AG10803 (cell line): ENCODE measurements at regions not wholly inside any gene's neighbourhood (a gene's known extent, or its start where the extent isn't known, plus 50 kb on each side); places are given as distances from the start of the nearest gene placed in this dataset.

Source experiments
- DNase-seq: peaks from one replicate; pipeline ENCODE4 v3.0.0; 2010; ENCODE audit warnings: low read depth
- H3K4me3 ChIP-seq: 2 replicates; pipeline ENCODE4 v1.5.1; 2011; ENCODE audit warnings: mild to moderate bottlenecking, low read length, control low read depth
- TF ChIP-seq, protein P1 (sequence below): conservative IDR thresholded peaks from 2 replicates; pipeline ENCODE4 v1.5.1; 2011; ENCODE audit warnings: mild to moderate bottlenecking, low read length, control low read depth, inconsistent platforms

DNA sequence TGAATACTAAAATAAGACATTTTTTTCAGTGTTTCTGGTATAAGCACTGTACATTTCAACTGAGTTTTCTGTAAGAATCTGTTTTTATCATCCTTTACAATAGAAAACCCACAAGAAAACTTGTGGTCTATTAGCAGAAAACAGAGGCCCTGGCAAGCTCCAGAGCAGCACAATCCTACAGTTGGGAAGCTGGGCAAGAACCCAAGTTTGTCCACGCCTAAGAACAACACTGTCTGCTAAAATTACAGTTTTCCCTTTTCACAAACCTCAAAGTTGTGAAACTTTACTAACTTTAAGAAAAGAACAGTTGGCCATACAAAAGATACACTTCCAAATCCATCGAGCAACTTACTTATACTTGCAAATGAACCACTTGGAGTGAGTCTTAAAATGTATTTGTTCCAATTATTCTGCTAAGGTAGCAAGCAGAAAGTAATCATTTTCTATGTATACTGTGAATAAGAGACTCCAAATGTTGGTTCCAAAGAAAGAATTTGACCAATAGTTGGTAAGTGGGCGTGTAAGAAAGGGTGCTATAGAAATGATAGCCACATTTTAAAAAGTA lies 982.0 kb upstream of the ARRDC3 start:
- H3K4me3 ChIP-seq, result no peak overlapping the region
- DNase-seq, result peak; percentile 78
- TF ChIP-seq, protein P1, sequence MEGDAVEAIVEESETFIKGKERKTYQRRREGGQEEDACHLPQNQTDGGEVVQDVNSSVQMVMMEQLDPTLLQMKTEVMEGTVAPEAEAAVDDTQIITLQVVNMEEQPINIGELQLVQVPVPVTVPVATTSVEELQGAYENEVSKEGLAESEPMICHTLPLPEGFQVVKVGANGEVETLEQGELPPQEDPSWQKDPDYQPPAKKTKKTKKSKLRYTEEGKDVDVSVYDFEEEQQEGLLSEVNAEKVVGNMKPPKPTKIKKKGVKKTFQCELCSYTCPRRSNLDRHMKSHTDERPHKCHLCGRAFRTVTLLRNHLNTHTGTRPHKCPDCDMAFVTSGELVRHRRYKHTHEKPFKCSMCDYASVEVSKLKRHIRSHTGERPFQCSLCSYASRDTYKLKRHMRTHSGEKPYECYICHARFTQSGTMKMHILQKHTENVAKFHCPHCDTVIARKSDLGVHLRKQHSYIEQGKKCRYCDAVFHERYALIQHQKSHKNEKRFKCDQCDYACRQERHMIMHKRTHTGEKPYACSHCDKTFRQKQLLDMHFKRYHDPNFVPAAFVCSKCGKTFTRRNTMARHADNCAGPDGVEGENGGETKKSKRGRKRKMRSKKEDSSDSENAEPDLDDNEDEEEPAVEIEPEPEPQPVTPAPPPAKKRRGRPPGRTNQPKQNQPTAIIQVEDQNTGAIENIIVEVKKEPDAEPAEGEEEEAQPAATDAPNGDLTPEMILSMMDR, result no peak

DNA sequence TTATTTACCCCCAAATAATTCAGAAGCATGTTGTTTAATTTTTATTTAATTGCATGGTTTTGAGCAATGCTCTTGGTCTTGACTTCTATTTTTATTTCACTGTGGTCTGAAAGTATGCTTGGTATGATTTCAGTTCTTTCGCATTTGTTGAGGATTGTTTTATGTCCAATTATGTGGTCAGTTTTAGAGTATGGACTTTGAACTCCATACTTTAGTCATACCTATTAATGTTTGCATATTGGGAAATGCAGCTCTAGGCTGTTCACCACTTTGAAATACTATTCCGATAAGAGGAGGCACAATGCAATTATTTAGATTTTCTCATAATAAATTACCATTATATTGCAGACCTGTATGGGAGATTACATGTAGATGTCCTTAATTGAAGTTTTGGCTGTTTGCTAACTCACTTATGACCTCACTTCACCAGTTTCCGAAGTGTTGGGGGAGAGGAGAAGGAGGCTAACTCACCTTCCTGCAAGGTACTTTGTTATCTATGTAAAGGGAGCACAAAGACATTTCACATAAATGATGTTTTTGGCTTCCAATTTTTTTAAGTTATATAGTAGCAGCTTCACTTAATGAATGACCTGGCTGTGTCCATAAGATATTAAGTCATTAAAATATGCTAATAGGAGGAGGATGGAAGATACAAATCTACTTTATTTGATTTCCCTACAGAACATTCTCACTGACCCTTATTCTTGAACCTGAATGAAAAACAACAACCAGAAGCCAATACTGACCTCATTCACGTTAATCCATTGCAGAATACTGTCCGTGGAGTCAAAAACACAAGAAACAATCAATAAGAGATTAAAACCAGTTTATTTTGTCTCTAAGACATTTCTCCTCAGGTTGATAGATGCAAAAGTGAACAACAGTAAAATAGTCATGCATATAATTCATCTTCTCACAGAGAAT lies 970.3 kb upstream of the ARRDC3 start:
- TF ChIP-seq, protein P1, result no peak
- H3K4me3 ChIP-seq, result no peak overlapping the region
- DNase-seq, result peak; percentile 35

DNA sequence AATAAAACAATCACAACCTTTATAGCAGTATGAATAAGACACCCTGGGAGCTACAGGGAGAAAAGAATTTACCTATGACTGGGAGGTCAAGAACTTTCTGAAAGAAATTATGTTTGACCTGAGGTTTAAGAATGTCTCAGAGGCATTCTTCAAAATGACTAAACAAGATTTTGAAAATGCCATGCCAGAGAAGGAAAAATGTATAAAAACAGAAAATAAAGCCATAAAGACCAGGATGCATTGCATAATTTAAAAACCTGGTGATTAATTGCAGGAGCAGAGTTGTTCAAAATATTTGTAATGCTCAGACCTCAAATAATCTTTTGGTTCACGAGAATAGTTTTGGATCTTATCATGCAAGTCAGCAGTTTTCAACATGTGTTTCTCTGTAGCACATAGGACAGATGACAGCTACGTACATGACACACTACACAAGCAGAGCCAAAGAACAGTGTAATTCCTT lies 954.7 kb upstream of the ARRDC3 start:
- H3K4me3 ChIP-seq, result no peak overlapping the region
- peak; percentile 63 for DNase-seq
- TF ChIP-seq, protein P1, result no peak

DNA sequence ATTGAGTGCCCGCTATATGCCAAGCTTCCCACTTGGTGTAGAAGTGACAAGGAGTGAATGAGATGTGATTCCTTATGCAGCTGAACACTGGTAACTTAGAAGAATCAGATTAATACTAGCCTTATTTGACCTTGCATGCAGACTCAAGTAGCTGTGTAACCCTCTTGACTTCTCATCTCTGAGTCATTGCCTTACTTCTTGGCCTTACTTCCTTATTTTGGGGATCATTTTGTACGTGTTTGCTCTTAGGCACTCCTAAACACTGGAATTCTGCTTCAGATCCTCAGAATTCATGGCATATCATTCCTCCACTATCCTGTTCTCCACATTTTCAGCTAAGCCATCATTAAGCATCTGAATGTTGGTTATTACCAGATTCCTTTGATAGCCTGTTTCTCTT lies 948.9 kb upstream of the ARRDC3 start:
- DNase-seq, result peak; percentile 22
- H3K4me3 ChIP-seq, result no peak overlapping the region
- TF ChIP-seq, protein P1, result no peak

DNA sequence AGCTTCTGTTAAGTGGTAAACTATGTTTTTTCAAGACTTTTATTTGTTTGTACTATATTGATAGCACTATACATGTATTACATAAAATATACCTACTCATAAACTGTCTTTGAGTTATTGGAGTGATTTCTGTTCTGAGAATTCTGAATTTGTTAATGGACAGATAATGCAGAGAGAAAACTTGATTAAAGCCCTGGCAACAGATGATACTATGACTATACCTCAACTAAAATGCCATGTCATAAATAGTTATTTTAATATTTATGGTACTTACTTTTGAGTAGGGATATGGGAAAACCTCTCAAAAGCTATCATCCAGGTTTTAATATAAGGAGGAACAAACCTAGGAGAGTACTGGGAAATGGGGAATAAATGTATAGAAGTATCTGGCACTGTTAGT lies 947.2 kb upstream of the ARRDC3 start:
- H3K4me3 ChIP-seq, result no peak overlapping the region
- no peak for DNase-seq
- TF ChIP-seq, protein P1, result no peak

DNA sequence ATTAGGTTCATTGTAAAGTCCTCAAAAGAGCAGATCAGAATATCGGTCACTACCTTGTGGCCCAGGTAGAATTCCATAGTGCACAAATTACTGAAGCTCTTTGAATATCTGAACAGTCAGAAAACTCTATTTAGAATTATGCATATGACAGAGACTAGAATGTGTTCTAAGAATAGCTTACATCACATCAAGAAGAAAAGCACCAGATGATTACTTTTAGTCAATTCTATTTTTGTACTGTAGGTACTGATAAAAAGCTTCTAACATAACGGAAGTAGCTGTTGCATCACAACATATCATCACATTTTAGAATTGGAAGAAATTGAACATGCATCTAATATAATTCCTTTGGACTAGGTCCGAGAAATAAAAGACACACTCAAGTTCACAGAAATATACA lies 946.6 kb upstream of the ARRDC3 start:
- TF ChIP-seq, protein P1, result no peak
- no peak for DNase-seq
- no peak overlapping the region for H3K4me3 ChIP-seq
